ENCODE measurements at regions not wholly inside any gene's neighbourhood (a gene's known extent, or its start where the extent isn't known, plus 50 kb on each side); places are given as distances from the start of the nearest gene placed in this dataset.

DNA sequence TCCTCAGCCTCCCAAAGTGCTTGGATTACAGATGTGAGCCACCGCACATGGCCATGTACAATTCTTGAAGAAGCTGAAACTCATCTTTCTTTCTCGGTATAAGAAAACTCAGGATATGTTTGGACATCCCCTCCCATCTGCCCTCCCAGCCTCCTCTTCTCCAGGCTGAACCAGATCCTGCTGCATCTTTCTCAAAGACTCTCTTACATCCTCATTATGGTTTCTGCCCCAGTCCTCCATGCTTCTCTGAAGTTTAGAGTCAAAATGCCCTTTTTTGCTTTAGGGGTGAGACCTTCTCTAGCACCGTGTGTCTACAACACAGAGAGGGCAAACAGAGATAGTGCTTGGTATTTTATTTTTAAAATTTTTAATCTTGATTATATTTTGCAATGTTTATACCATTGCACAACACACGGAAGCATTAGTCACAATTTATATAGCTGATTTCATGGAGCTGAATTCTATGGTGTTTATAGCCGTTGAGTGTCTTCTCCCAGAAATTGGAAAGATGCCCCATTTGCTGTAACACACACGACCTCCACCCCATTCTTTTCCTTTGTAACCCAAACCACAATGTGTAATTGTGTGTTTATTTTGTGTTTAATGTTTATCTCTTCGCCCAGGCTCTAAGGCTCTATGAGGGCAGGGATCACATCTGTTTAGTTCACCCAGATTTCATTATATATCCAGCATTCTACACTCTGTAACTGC is 206.0 kb upstream of the TNP1 start:
- Histone ChIP-seq H3K27me3 (no peaks in the 10 kb centered on the region), H3K27ac (peak overlapping the region in 1 of 4 donors; percentile 42)
- DNase-seq: no peak

DNA sequence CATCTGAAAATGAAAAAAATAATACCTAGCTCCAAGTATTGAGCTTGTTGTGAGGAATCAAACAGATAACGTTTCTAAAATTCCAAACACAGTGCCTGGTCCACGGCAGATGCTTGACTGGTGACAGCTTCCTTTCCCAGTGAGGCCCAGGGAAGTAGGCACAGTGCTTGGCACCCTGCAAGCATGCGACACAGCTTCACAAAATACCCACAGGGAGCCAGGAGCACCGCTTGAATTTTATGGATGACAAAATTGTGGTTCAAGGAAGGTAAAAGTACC is 205.1 kb upstream of the TNP1 start:
- no peak for ATAC-seq (ENCODE audit: low FRiP score in 2 of 2)
- H3K36me3 ChIP-seq: no peaks in the 10 kb centered on the region
- no peak for DNase-seq
- H3K27ac ChIP-seq: peak overlapping the region in 3 of 4 donors; percentile 11 to 50 (median 44)
- H3K27me3 ChIP-seq: no peaks in the 10 kb centered on the region
- no peaks in the 10 kb centered on the region for H3K9me3 ChIP-seq
- TF ChIP-seq POLR2A (IDR thresholded peaks at IDR 0.05): no peak
- TF ChIP-seq POLR2AphosphoS5 (IDR thresholded peaks at IDR 0.05): no peak
- TF ChIP-seq EP300 (IDR thresholded peaks at IDR 0.05): no peak
- TF ChIP-seq, protein P1, sequence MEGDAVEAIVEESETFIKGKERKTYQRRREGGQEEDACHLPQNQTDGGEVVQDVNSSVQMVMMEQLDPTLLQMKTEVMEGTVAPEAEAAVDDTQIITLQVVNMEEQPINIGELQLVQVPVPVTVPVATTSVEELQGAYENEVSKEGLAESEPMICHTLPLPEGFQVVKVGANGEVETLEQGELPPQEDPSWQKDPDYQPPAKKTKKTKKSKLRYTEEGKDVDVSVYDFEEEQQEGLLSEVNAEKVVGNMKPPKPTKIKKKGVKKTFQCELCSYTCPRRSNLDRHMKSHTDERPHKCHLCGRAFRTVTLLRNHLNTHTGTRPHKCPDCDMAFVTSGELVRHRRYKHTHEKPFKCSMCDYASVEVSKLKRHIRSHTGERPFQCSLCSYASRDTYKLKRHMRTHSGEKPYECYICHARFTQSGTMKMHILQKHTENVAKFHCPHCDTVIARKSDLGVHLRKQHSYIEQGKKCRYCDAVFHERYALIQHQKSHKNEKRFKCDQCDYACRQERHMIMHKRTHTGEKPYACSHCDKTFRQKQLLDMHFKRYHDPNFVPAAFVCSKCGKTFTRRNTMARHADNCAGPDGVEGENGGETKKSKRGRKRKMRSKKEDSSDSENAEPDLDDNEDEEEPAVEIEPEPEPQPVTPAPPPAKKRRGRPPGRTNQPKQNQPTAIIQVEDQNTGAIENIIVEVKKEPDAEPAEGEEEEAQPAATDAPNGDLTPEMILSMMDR (IDR thresholded peaks at IDR 0.05): no peak
- no peak overlapping the region for H3K4me3 ChIP-seq
- WGBS, 2 donors: 69 to 74% methylated on average over 4 of the region's 4 CpGs
- peaks cover 0 to 12% (median 6%) of the 10 kb centered on the region in 4 donors for H3K4me1 ChIP-seq

More for the DNA sequence above, 206.0 kb upstream of the TNP1 start:
- no peak for ATAC-seq (ENCODE audit: low FRiP score in 2 of 2)
- Histone ChIP-seq H3K9me3 (no peaks in the 10 kb centered on the region), H3K4me3 (no peak overlapping the region), H3K36me3 (no peaks in the 10 kb centered on the region), H3K4me1 (peaks cover 0 to 12% (median 6%) of the 10 kb centered on the region in 4 donors)
- WGBS, 2 donors: 53 to 57% methylated on average over 7 of the region's 7 CpGs
- TF ChIP-seq, protein P1 (IDR thresholded peaks at IDR 0.05): no peak
- TF ChIP-seq POLR2AphosphoS5 (IDR thresholded peaks at IDR 0.05) (no peak), EP300 (IDR thresholded peaks at IDR 0.05) (no peak), POLR2A (IDR thresholded peaks at IDR 0.05) (no peak)

DNA sequence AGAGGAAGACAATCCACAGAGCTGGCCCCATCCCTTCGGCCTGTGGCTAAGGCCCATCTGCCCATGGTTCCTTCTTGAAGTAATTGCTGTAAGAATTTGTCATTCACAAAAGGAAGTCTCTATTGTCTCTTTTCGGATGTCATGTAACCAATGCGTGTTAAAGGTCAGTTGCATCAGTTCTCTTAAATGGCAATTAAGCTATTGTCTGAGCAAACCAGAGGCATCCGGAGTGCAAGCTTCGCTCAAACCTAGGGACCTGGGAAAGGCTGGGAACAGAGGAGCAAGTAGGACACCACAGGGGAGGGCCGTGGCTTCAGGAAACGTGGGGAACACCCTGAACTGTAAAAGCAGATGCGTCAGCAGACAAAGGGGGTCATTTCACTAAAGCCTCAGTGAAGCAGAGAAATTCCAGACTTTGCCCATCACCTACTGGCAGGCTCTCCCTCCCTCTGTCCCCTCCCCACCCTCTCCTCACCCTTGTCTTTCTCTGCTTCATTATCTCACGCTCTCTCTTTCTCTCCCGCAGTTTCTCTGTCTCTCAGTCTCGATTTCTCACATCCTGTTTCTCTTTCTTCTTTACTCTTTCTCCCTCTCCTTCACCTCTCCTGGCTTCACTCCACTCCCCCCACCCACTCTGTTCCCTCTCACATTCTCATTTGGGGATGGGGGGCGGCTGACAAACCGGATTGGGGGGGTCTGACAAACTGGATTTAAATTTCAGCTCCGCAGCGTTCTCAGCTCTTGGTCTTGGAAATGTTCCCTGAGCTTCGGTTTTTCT is 204.6 kb upstream of the TNP1 start:
- WGBS, 2 donors: 49 to 52% methylated on average over 15 to 16 of the region's 16 CpGs

DNA sequence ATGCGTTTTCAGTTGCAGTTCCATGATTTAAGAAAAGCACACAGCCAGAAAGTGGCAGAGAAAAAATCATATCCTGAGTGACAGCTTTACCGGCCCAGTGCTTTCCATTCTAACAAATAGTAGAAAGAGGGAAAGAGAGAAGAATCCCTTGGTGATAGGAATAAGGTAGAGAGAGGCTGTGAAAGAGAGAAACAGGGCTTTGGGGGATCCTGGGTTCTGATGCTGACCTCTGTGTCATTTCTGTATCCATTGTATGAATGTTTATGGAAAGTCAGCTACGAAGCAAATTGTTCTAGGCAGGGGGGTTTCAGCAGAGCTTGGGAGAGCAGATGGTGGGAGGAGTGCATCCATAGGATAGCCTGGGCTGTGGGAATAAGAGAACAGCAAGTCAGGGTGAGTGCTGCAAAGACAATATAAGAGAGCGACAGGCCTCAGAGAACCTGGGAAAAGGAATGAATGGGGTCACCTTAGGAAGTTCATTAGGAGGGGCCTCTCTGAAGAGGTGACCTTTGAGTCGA is 203.4 kb upstream of the TNP1 start:
- H3K9me3 ChIP-seq: no peaks in the 10 kb centered on the region
- no peaks in the 10 kb centered on the region for H3K36me3 ChIP-seq
- peak overlapping the region in 2 of 4 donors; percentile 16 to 50 for H3K27ac ChIP-seq
- no peak overlapping the region for H3K4me3 ChIP-seq
- H3K27me3 ChIP-seq: no peaks in the 10 kb centered on the region
- DNase-seq (no peak), ATAC-seq (ENCODE audit: low FRiP score in 2 of 2) (no peak)
- 89 to 91% methylated on average over 5 of the region's 5 CpGs for WGBS, 2 donors
- H3K4me1 ChIP-seq: peaks cover 0 to 12% (median 6%) of the 10 kb centered on the region in 4 donors
- TF ChIP-seq POLR2A (IDR thresholded peaks at IDR 0.05) (no peak), EP300 (IDR thresholded peaks at IDR 0.05) (no peak), POLR2AphosphoS5 (IDR thresholded peaks at IDR 0.05) (no peak)
- TF ChIP-seq, protein P1 (IDR thresholded peaks at IDR 0.05): no peak

More for the DNA sequence above, 204.6 kb upstream of the TNP1 start:
- Histone ChIP-seq H3K36me3 (no peaks in the 10 kb centered on the region), H3K9me3 (no peaks in the 10 kb centered on the region), H3K27ac (peak overlapping the region; percentile 16 to 50 (median 38)), H3K27me3 (no peaks in the 10 kb centered on the region), H3K4me3 (no peak overlapping the region), H3K4me1 (peaks cover 0 to 12% (median 6%) of the 10 kb centered on the region in 4 donors)
- peak in 1 of 2 donors; percentile 61 for ATAC-seq (ENCODE audit: low FRiP score in 2 of 2)
- TF ChIP-seq POLR2AphosphoS5 (IDR thresholded peaks at IDR 0.05): peak in 1 of 2 donors; percentile 34
- TF ChIP-seq, protein P1 (IDR thresholded peaks at IDR 0.05): no peak
- DNase-seq: peak in 1 of 2 donors; percentile 25
